GM12878 (cell line): ENCODE measurements at regions not wholly inside any gene's neighbourhood (a gene's known extent, or its start where the extent isn't known, plus 50 kb on each side); places are given as distances from the start of the nearest gene placed in this dataset.

ENCODE experiments used
- ATAC-seq: fragments of 200-7000 bp; cut with Tn5 transposase; 3 replicates; pipeline ENCODE4 v1.9.1; 2020; ENCODE audit warnings: mild to moderate bottlenecking, moderate library complexity
- BruUV-seq: library from RNA; stranded (reverse); fragments of 400-500 nt; replicated peaks from 2 replicates; lab custom pipeline; 2021; lab: Mats Ljungman, UMichigan
- CTCF ChIA-PET: fragments of 300-600 bp; sonication (Branson Sonifier 250); formaldehyde crosslinking; extraction: SDS; loops from one replicate; lab custom pipeline; 2021; ENCODE audit warnings: inconsistent platforms; lab: Yijun Ruan, JAX
- POLR2A ChIA-PET: fragments of 350-600 bp; formaldehyde crosslinking; extraction: SDS; loops from one replicate; lab custom pipeline; 2021; ENCODE audit warnings: inconsistent platforms; lab: Charles Lee
- RAD21 ChIA-PET: fragments of 300-600 bp; sonication (Branson Sonifier 250); formaldehyde crosslinking; loops from one replicate; lab custom pipeline; 2023; ENCODE audit warnings: antibody characterized with exemption; ENCODE audit not compliant: unreplicated experiment; lab: Charles Lee
- SMC1A ChIA-PET: fragments of 300-600 bp; sonication (Branson Sonifier 250); formaldehyde crosslinking; loops from one replicate; lab custom pipeline; 2023; ENCODE audit not compliant: unreplicated experiment, uncharacterized antibody; lab: Charles Lee
- DNase-seq: peaks from one replicate; pipeline ENCODE4 v3.0.0-alpha.2; 2011; ENCODE audit warnings: low read depth, low spot score
- FAIRE-seq: peaks from 3 replicates; lab custom pipeline; 2011; peaks lifted over from hg19 to GRCh38; lab: Jason Lieb, UNC
- H2AFZ ChIP-seq: 2 replicates; pipeline ENCODE4 v1.6.0; 2011; ENCODE audit warnings: low read depth, low read length, control low read depth; ENCODE audit not compliant: control insufficient read depth
- H3K27ac ChIP-seq: 2 replicates; pipeline ENCODE4 v1.5.1; 2011; ENCODE audit warnings: control low read depth; ENCODE audit not compliant: control insufficient read depth, insufficient read depth
- H3K27me3 ChIP-seq, 2 experiments: replicated peaks in 1 of 2; 2 replicates each; pipeline versions ENCODE4 v1.6.0 to v1.6.1; 2011; ENCODE audit warnings: low read length in 1 of 2; ENCODE audit not compliant: control insufficient read depth in 2 of 2, insufficient read depth in 2 of 2
- H3K36me3 ChIP-seq, 2 experiments: 2 replicates each; pipeline ENCODE4 v1.5.1; 2011; ENCODE audit warnings: low read length in 1 of 2; ENCODE audit not compliant: control insufficient read depth in 2 of 2, insufficient read depth in 2 of 2
- H3K4me1 ChIP-seq: 2 replicates; pipeline ENCODE4 v1.6.1; 2011; ENCODE audit warnings: mild to moderate bottlenecking, low read length, moderate library complexity, mixed read lengths; ENCODE audit not compliant: control insufficient read depth, insufficient read depth
- H3K4me2 ChIP-seq: 2 replicates; pipeline ENCODE4 v1.6.0; 2011; ENCODE audit warnings: control low read depth; ENCODE audit not compliant: control insufficient read depth, insufficient read depth
- H3K4me3 ChIP-seq: fragments of 200-600 bp; sonication (generic); 2 replicates; pipeline ENCODE4 v1.5.1; 2016
- H3K79me2 ChIP-seq: 2 replicates; pipeline ENCODE4 v1.6.0; 2011; ENCODE audit warnings: low read length; ENCODE audit not compliant: control insufficient read depth, insufficient read depth
- H3K9ac ChIP-seq: 2 replicates; pipeline ENCODE4 v1.8.0; 2011; ENCODE audit warnings: low read length, control low read depth, mixed read lengths; ENCODE audit not compliant: control insufficient read depth, insufficient read depth
- H3K9me3 ChIP-seq: replicated peaks from 3 replicates; pipeline ENCODE4 v1.5.1; 2011; ENCODE audit warnings: mild to moderate bottlenecking, low read length; ENCODE audit not compliant: control insufficient read depth, insufficient read depth
- H4K20me1 ChIP-seq: 2 replicates; pipeline ENCODE4 v1.6.0; 2011; ENCODE audit not compliant: control insufficient read depth, insufficient read depth
- CBFB ChIP-seq: IDR thresholded peaks from 2 replicates; pipeline ENCODE4 v1.6.1; 2016; ENCODE audit warnings: antibody characterized with exemption, low read depth
- CBX3 ChIP-seq: fragments of 200-600 bp; sonication (generic); IDR thresholded peaks from 2 replicates; pipeline ENCODE4 v1.6.1; 2016; ENCODE audit warnings: low read depth, borderline replicate concordance
- CBX5 ChIP-seq: sonication (generic); IDR thresholded peaks from 2 replicates; pipeline ENCODE4 v1.6.1; 2016; ENCODE audit warnings: low read depth, moderate library complexity, mild to moderate bottlenecking, inconsistent platforms
- ETV6 ChIP-seq, 2 experiments: fragments of 450-650 bp in 1 of 2; IDR thresholded peaks in 1 of 2; conservative IDR thresholded peaks in 1 of 2; 2 replicates each; pipeline ENCODE4 v1.6.1; 2014; ENCODE audit warnings: antibody characterized with exemption in 1 of 2, borderline replicate concordance in 1 of 2, low read depth in 1 of 2, mild to moderate bottlenecking in 1 of 2, moderate library complexity in 1 of 2
- HDAC6 ChIP-seq: fragments of 200-600 bp; sonication (generic); IDR thresholded peaks from one replicate; pipeline ENCODE4 v1.8.0; 2017; ENCODE audit warnings: antibody characterized with exemption; ENCODE audit not compliant: unreplicated experiment
- IRF3 ChIP-seq: fragments of 450-650 bp; IDR thresholded peaks from 2 replicates; pipeline ENCODE4 v1.6.1; 2014; ENCODE audit warnings: mild to moderate bottlenecking
- IRF4 ChIP-seq: IDR thresholded peaks from 2 replicates; pipeline ENCODE4 v1.6.1; 2011; ENCODE audit warnings: low read depth, low read length
- MAX ChIP-seq: IDR thresholded peaks from 2 replicates; pipeline ENCODE4 v1.6.1; 2012; ENCODE audit warnings: low read depth, low read length, improper control_type of control experiment
- MEF2B ChIP-seq: fragments of 450-650 bp; IDR thresholded peaks from 2 replicates; pipeline ENCODE4 v1.6.1; 2018; ENCODE audit warnings: mild to moderate bottlenecking, moderate library complexity; ENCODE audit not compliant: partially characterized antibody, poor library complexity, severe bottlenecking
- POLR2A ChIP-seq: IDR thresholded peaks from 2 replicates; pipeline ENCODE4 v1.6.1; 2011; ENCODE audit warnings: low read depth, mild to moderate bottlenecking, low read length
- POU2F2 ChIP-seq: IDR thresholded peaks from 3 replicates; pipeline ENCODE4 v1.6.1; 2011; ENCODE audit warnings: low read depth, mild to moderate bottlenecking, low read length, borderline replicate concordance
- SIX5 ChIP-seq: IDR thresholded peaks from 2 replicates; pipeline ENCODE4 v1.6.1; 2011; ENCODE audit warnings: mild to moderate bottlenecking, low read depth, low read length, moderate library complexity; ENCODE audit not compliant: severe bottlenecking
- SMAD5 ChIP-seq: IDR thresholded peaks from 2 replicates; pipeline ENCODE4 v1.6.1; 2016; ENCODE audit warnings: antibody characterized with exemption, low read depth
- SMC3 ChIP-seq: IDR thresholded peaks from 2 replicates; pipeline ENCODE4 v1.6.1; 2011; ENCODE audit warnings: low read length, improper control_type of control experiment, borderline replicate concordance
- SRF ChIP-seq, 2 experiments: IDR thresholded peaks; 2 replicates each; pipeline ENCODE4 v1.6.1; 2011; ENCODE audit warnings: low read depth in 2 of 2, low read length in 2 of 2, mild to moderate bottlenecking in 1 of 2, moderate library complexity in 1 of 2
- WGBS: methylation state at CpG from one replicate; pipeline ENCODE4 v1.1.6; 2016; ENCODE audit warnings: low lambda C conversion rate; ENCODE audit not compliant: insufficient replicate concordance, insufficient coverage; ENCODE audit errors: missing lambda C conversion rate; 5-methylcytosine and 5-hydroxymethylcytosine counted together
- in situ Hi-C: fragments of 300-500 bp; cut with MboI; formaldehyde crosslinking; loops from 9 replicates; pipeline ENCODE4 v1.14.3; 2018; ENCODE audit warnings: mixed read lengths
- intact Hi-C: fragments of 100-400 bp; cut with micrococcal nuclease; formaldehyde crosslinking; loops from one replicate; pipeline ENCODE4 v1.14.2; 2022; ENCODE audit not compliant: unreplicated experiment

GRCh38 chr6:4588581-4588980 is 187.6 kb upstream of the CDYL start:
- POLR2A ChIA-PET = no interaction called here
- in situ Hi-C loops = no loop called here
- 43% methylated on average over 7 of the region's 7 CpGs for WGBS

GRCh38 chr6:4588163-4588562 is 188.0 kb upstream of the CDYL start:
- no peaks in the 10 kb centered on the region for H4K20me1 ChIP-seq

More at GRCh38 chr6:4588581-4588980, 187.6 kb upstream of the CDYL start:
- H4K20me1 ChIP-seq = no peaks in the 10 kb centered on the region
- no peaks in the 10 kb centered on the region; a peak in 1 of 4 replicates for H3K27me3 ChIP-seq
- no peaks in the 10 kb centered on the region for H3K79me2 ChIP-seq
- SMC1A ChIA-PET = no interaction called here
- H3K4me3 ChIP-seq = no peak overlapping the region
- no peak for FAIRE-seq
- RAD21 ChIA-PET = no interaction called here
- H3K27ac ChIP-seq = no peak overlapping the region
- ATAC-seq = no peak
- H3K4me2 ChIP-seq = no peak overlapping the region
- no peaks in the 10 kb centered on the region for H3K36me3 ChIP-seq
- no peak for DNase-seq
- intact Hi-C loops = no loop called here
- no peak for TF ChIP-seq MEF2B
- TF ChIP-seq CBX3 = no peak
- no peak for TF ChIP-seq MAX
- no peak for TF ChIP-seq SRF (IDR thresholded peaks at IDR 0.05; ENCODE audit: low read depth in 2 of 2, low read length in 2 of 2)
- no peak for TF ChIP-seq CBFB
- no peak for TF ChIP-seq IRF4
- no peak for TF ChIP-seq HDAC6
- TF ChIP-seq POU2F2 = no peak
- H3K4me1 ChIP-seq = no peaks in the 10 kb centered on the region
- H3K9me3 ChIP-seq = no peaks in the 10 kb centered on the region
- no peak overlapping the region for H2AFZ ChIP-seq
- no peak overlapping the region for H3K9ac ChIP-seq
- BruUV-seq = no TSS peak
- CTCF ChIA-PET = no interaction called here

More at GRCh38 chr6:4588163-4588562, 188.0 kb upstream of the CDYL start:
- no peaks in the 10 kb centered on the region; a peak in 1 of 4 replicates for H3K27me3 ChIP-seq
- H3K36me3 ChIP-seq = no peaks in the 10 kb centered on the region
- H3K4me2 ChIP-seq = no peak overlapping the region
- no peak overlapping the region for H3K9ac ChIP-seq
- DNase-seq (no peak), ATAC-seq (no peak), FAIRE-seq (no peak)
- ChIA-PET RAD21 (no interaction called here), POLR2A (no interaction called here), CTCF (no interaction called here), SMC1A (no interaction called here)
- H2AFZ ChIP-seq = no peak overlapping the region
- intact Hi-C loops = no loop called here
- WGBS = 57% methylated on average over 5 of the region's 5 CpGs
- no peak overlapping the region for H3K27ac ChIP-seq
- no peak overlapping the region for H3K4me3 ChIP-seq
- in situ Hi-C loops = no loop called here
- TF ChIP-seq SMC3 (no peak), SIX5 (no peak), ETV6 (conservative IDR thresholded peaks at IDR 0.05 in 1 of 2, IDR thresholded peaks at IDR 0.05 in 1 of 2; ENCODE audit: borderline replicate concordance in 1 of 2, low read depth in 1 of 2) (no peak), IRF3 (no peak), POLR2A (no peak), SMAD5 (no peak), IRF4 (no peak), CBFB (no peak), CBX5 (no peak)
- no peaks in the 10 kb centered on the region for H3K4me1 ChIP-seq
- H3K79me2 ChIP-seq = no peaks in the 10 kb centered on the region
- no TSS peak for BruUV-seq
- H3K9me3 ChIP-seq = no peaks in the 10 kb centered on the region
